Panc1 (cell line): ENCODE measurements at regions not wholly inside any gene's neighbourhood (a gene's known extent, or its start where the extent isn't known, plus 50 kb on each side); places are given as distances from the start of the nearest gene placed in this dataset.
A peak's percentile ranks its signal among the peaks of the same experiment; 100 is the strongest.

Experiments used
- ATAC-seq: fragments of 200-7000 bp; cut with Tn5 transposase; 2 replicates; pipeline ENCODE4 v1.9.1; 2020; ENCODE audit warnings: mild to moderate bottlenecking, moderate library complexity
- BruUV-seq: library from RNA; stranded (reverse); fragments of 400-500 nt; replicated peaks from 2 replicates; lab custom pipeline; 2021; lab: Mats Ljungman, UMichigan
- CTCF ChIA-PET: fragments of 300-600 bp; sonication (Branson Sonifier 250); formaldehyde crosslinking; loops from one replicate; lab custom pipeline; 2022; ENCODE audit warnings: antibody characterized with exemption; lab: Charles Lee
- POLR2A ChIA-PET: fragments of 300-600 bp; sonication (Branson Sonifier 250); formaldehyde crosslinking; loops from one replicate; lab custom pipeline; 2022; ENCODE audit warnings: antibody characterized with exemption; lab: Charles Lee
- DNase-seq: peaks from one replicate; pipeline ENCODE4 v3.0.0-alpha.2; 2010; ENCODE audit warnings: low read depth, low spot score
- H3K27ac ChIP-seq: 2 replicates; pipeline ENCODE4 v1.5.1; 2011; ENCODE audit warnings: mild to moderate bottlenecking, low read length, inconsistent platforms
- H3K27me3 ChIP-seq: fragments of 200-500 bp; sonication (Bioruptor generic); 2 replicates; pipeline ENCODE4 v1.6.0; 2014; ENCODE audit warnings: low read length, inconsistent platforms; ENCODE audit not compliant: control insufficient read depth, insufficient read depth
- H3K36me3 ChIP-seq: fragments of 200-500 bp; sonication (Bioruptor generic); 2 replicates; pipeline ENCODE4 v1.5.1; 2014; ENCODE audit warnings: inconsistent platforms, mild to moderate bottlenecking, low read length, moderate library complexity; ENCODE audit not compliant: control insufficient read depth, insufficient read depth
- H3K4me1 ChIP-seq: 2 replicates; pipeline ENCODE4 v1.5.1; 2011; ENCODE audit warnings: inconsistent platforms, mild to moderate bottlenecking, low read length, moderate library complexity; ENCODE audit not compliant: control insufficient read depth, insufficient read depth
- H3K4me3 ChIP-seq, 2 experiments: 2 replicates each; pipeline ENCODE4 v1.5.1; 2011 to 2012; ENCODE audit warnings: low read depth in 2 of 2, low read length in 2 of 2, mild to moderate bottlenecking in 2 of 2, inconsistent platforms in 1 of 2, moderate library complexity in 1 of 2
- H3K9me3 ChIP-seq: fragments of 200-500 bp; sonication (Bioruptor generic); 2 replicates; pipeline ENCODE4 v1.5.1; 2014; ENCODE audit warnings: low read depth, mild to moderate bottlenecking, inconsistent platforms, low read length, moderate library complexity; ENCODE audit not compliant: control insufficient read depth, insufficient read depth
- CTCF ChIP-seq: fragments of 450-650 bp; IDR thresholded peaks from 2 replicates; pipeline ENCODE4 v1.5.1; 2017; ENCODE audit warnings: mild to moderate bottlenecking
- POLR2AphosphoS5 ChIP-seq: IDR thresholded peaks from 2 replicates; pipeline ENCODE4 v1.6.1; 2012; ENCODE audit warnings: mild to moderate bottlenecking, low read depth, low read length, moderate library complexity
- REST ChIP-seq, 2 experiments: IDR thresholded peaks; 2 replicates each; pipeline ENCODE4 v1.6.1; 2011 to 2012; ENCODE audit warnings: low read depth in 2 of 2, control low read depth in 1 of 2, low read length in 1 of 2, mild to moderate bottlenecking in 1 of 2, moderate library complexity in 1 of 2; ENCODE audit not compliant: insufficient read depth in 1 of 2
- SIN3A ChIP-seq: IDR thresholded peaks from 2 replicates; pipeline ENCODE4 v1.6.1; 2012; ENCODE audit warnings: low read depth, mild to moderate bottlenecking, low read length, moderate library complexity, borderline replicate concordance; ENCODE audit not compliant: insufficient read depth
- TCF7L2 ChIP-seq: IDR thresholded peaks from 2 replicates; pipeline ENCODE4 v1.6.1; 2011; ENCODE audit warnings: mild to moderate bottlenecking, low read depth, low read length, inconsistent platforms
- in situ Hi-C: cut with HindIII; loops from 2 replicates; pipeline ENCODE4 v1.10.0; 2016; ENCODE audit warnings: low sequenced_read_pairs, low pct_unique_long_range_greater_than_20kb
- intact Hi-C: fragments of 100-400 bp; cut with micrococcal nuclease; formaldehyde crosslinking; loops from one replicate; pipeline ENCODE4 v1.10.0; 2022; ENCODE audit not compliant: unreplicated experiment

- no peaks in the 10 kb centered on the region for H3K36me3 ChIP-seq
- POLR2A ChIA-PET, result no interaction called here
- no peak overlapping the region for H3K4me3 ChIP-seq
- no peak for TF ChIP-seq CTCF
- TF ChIP-seq POLR2AphosphoS5, result no peak
- no peak for TF ChIP-seq TCF7L2
- no peak for TF ChIP-seq REST (IDR thresholded peaks at IDR 0.05; ENCODE audit: insufficient read depth in 1 of 2, low read depth in 2 of 2, low read length in 1 of 2)
- no peak for TF ChIP-seq SIN3A
- DNase-seq (no peak), ATAC-seq (no peak)
- no TSS peak for BruUV-seq
- H3K9me3 ChIP-seq, result no peaks in the 10 kb centered on the region
- CTCF ChIA-PET, result interaction anchor here (3.0 kb wide), 1 partner anchor 185 kb away, joined by 38 read pairs; no protein-coding TSS in a partner anchor
- H3K27me3 ChIP-seq, result no peaks in the 10 kb centered on the region
- H3K27ac ChIP-seq, result peak overlapping the region; percentile 29; the same call in 1 of the 2 replicates
- intact Hi-C loops, result no loop called here
- H3K4me1 ChIP-seq, result peaks cover 7% of the 10 kb centered on the region
- in situ Hi-C loops, result no loop called here
Measured at GRCh38 chr1:93815366-93816110, 63.5 kb downstream of the DNTTIP2 start.

- no peak for TF ChIP-seq TCF7L2
- TF ChIP-seq REST (IDR thresholded peaks at IDR 0.05; ENCODE audit: insufficient read depth in 1 of 2, low read depth in 2 of 2, low read length in 1 of 2), result no peak
- no peak for TF ChIP-seq SIN3A
- no peak for TF ChIP-seq POLR2AphosphoS5
- TF ChIP-seq CTCF, result no peak
- H3K4me3 ChIP-seq, result no peak overlapping the region
- POLR2A ChIA-PET, result no interaction called here
- peaks cover 7% of the 10 kb centered on the region for H3K4me1 ChIP-seq
- no peaks in the 10 kb centered on the region for H3K36me3 ChIP-seq
- CTCF ChIA-PET, result interaction anchor here (1.0 to 3.0 kb wide), 2 partner anchors 30 to 185 kb away, joined by 4 to 38 read pairs; no protein-coding TSS in a partner anchor
- DNase-seq (no peak), ATAC-seq (no peak)
- in situ Hi-C loops (no loop called here), intact Hi-C loops (loop anchor here (1.0 to 5.0 kb wide), 2 partner anchors 133 to 186 kb away; partner anchors contain the start of gene BCAR3)
- BruUV-seq, result no TSS peak
- no peaks in the 10 kb centered on the region for H3K9me3 ChIP-seq
- H3K27ac ChIP-seq, result no peak overlapping the region; the same call in 1 of the 2 replicates
- no peaks in the 10 kb centered on the region for H3K27me3 ChIP-seq
Measured at GRCh38 chr1:93814795-93815340, 64.1 kb downstream of the DNTTIP2 start.
